ENCODE measurements at regions not wholly inside any gene's neighbourhood (a gene's known extent, or its start where the extent isn't known, plus 50 kb on each side); places are given as distances from the start of the nearest gene placed in this dataset.

DNA sequence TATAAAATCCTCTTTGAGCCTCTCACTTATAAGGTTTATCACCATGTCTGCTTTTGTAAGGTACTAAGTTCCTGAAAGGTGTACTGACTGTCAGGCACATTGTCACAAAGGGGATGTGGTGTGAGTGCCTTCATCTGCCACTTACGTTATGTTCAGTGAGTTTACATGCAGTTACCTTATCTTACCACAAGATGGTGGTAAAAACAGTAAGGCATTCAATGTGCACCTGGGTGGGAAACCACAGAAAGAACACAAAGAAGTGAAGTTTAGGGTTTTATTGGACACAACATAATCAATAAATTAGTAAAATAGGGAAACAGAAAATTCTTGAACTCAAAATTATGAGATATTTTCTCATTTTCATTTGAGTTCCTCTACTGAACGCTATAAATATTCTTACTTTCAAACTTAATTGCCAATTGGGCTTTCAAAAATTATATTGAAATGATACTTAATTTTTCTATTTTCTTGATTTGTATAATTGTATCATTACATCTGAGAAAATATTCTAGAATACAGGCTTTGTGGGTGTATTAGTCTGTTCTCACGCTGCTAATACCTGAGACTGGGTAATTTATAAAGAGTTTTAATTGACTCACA lies 650.8 kb downstream of the PCDH7 start:
- Histone ChIP-seq H3K9me3 (no peaks in the 10 kb centered on the region), H3K27me3 (no peaks in the 10 kb centered on the region), H3K36me3 (no peaks in the 10 kb centered on the region), H3K4me3 (no peak overlapping the region), H3K27ac (no peak overlapping the region), H3K4me1 (no peaks in the 10 kb centered on the region)
- TF ChIP-seq POLR2A (IDR thresholded peaks at IDR 0.05) = no peak
- TF ChIP-seq, protein P1, sequence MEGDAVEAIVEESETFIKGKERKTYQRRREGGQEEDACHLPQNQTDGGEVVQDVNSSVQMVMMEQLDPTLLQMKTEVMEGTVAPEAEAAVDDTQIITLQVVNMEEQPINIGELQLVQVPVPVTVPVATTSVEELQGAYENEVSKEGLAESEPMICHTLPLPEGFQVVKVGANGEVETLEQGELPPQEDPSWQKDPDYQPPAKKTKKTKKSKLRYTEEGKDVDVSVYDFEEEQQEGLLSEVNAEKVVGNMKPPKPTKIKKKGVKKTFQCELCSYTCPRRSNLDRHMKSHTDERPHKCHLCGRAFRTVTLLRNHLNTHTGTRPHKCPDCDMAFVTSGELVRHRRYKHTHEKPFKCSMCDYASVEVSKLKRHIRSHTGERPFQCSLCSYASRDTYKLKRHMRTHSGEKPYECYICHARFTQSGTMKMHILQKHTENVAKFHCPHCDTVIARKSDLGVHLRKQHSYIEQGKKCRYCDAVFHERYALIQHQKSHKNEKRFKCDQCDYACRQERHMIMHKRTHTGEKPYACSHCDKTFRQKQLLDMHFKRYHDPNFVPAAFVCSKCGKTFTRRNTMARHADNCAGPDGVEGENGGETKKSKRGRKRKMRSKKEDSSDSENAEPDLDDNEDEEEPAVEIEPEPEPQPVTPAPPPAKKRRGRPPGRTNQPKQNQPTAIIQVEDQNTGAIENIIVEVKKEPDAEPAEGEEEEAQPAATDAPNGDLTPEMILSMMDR (IDR thresholded peaks at IDR 0.05 in 4 of 5, conservative IDR thresholded peaks at IDR 0.05 in 1 of 5) = peak in 2 of 5 experiments; percentile 39 to 51
- in situ Hi-C loops (cut with MboI; ENCODE audit: low sequenced_read_pairs in 4 of 4) (no loop called here), intact Hi-C loops (cut with DNase I; ENCODE audit: low total_unique reads) (no loop called here)
- DNase-seq (no peak), ATAC-seq (no peak)

DNA sequence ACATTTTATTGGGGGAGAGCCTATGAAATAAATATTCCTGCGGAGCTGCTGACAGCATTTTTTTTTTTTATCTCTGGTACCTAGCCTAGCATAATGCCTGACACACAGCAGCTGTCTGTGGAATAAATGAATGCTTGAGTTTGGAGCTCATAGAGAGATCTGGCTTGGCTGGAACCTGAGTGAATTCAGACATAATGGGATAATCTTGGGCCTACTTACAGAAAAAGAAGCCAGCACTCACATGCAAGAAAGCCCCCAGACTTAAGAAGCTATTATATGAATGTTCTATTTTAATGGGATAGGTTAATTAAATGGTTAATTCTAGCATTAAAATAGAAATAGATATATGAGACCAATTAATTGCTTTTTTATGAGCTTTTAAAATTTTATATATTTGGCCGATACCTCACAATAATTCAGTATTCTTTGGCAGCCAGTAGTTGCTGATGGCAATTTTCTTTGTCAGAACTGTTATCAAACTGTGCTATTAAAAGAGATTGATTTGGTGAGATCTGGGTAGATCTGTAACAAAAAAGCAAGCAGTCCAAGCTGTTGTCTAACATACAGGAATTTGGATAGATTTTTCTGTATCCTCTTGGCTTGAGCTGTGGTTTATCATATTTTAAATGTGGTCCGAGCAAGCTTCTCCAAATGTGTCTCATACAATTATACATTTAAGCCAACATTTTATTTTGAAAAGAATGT lies 654.2 kb downstream of the PCDH7 start:
- TF ChIP-seq, protein P1 (IDR thresholded peaks at IDR 0.05 in 4 of 5, conservative IDR thresholded peaks at IDR 0.05 in 1 of 5) = no peak
- no peak for TF ChIP-seq POLR2A (IDR thresholded peaks at IDR 0.05)
- no peak overlapping the region for H3K4me3 ChIP-seq
- H3K27ac ChIP-seq = no peak overlapping the region
- ATAC-seq = no peak
- no peak for DNase-seq
- no peaks in the 10 kb centered on the region for H3K36me3 ChIP-seq
- intact Hi-C loops (cut with DNase I; ENCODE audit: low total_unique reads) (no loop called here), in situ Hi-C loops (cut with MboI; ENCODE audit: low sequenced_read_pairs in 4 of 4) (no loop called here)
- H3K9me3 ChIP-seq = no peaks in the 10 kb centered on the region
- no peaks in the 10 kb centered on the region for H3K4me1 ChIP-seq
- no peaks in the 10 kb centered on the region for H3K27me3 ChIP-seq

DNA sequence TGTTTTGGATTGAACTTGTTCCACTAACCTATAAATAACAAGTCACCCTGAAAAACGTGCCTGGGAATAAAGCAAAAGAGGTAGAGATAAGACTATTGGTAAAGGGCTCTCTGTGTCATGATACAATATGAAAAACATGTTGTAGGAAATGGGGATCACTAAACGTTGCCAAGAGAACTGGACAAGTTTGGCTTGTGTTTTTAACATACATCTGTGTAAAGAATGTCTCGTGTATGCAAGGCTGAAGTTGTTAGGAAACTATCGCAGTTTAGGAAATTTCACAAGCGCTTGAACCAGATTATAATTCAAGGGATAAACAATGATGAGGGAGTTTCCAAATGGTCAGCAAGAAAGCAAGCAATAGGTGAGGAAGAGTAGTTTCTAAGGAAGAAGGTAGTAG lies 655.8 kb downstream of the PCDH7 start:
- in situ Hi-C loops (cut with MboI; ENCODE audit: low sequenced_read_pairs in 4 of 4) (no loop called here), intact Hi-C loops (cut with DNase I; ENCODE audit: low total_unique reads) (no loop called here)
- no peaks in the 10 kb centered on the region for H3K27me3 ChIP-seq
- no peaks in the 10 kb centered on the region for H3K36me3 ChIP-seq
- DNase-seq (no peak), ATAC-seq (no peak)
- TF ChIP-seq POLR2A (IDR thresholded peaks at IDR 0.05) = no peak
- TF ChIP-seq, protein P1 (IDR thresholded peaks at IDR 0.05 in 4 of 5, conservative IDR thresholded peaks at IDR 0.05 in 1 of 5) = no peak
- H3K4me1 ChIP-seq = no peaks in the 10 kb centered on the region
- H3K4me3 ChIP-seq = no peak overlapping the region
- no peak overlapping the region for H3K27ac ChIP-seq
- H3K9me3 ChIP-seq = no peaks in the 10 kb centered on the region

DNA sequence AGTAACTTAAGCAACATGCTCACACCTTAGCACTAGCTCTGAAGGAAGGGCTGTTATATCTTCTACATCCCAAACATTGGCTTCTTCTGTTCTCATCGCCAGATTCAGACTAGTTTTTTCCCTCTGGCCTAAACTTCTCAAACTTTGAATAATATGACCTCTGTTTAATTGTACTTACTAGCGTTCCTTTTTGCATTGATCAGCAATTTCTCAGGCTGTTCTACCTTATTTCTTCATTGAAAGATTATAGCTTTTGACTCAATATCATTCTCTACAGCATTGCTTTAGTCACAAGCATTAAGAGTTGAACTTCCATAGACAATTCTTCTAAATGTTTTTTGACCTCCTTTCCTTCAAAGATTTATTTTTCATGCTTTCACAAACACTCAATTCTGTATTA lies 659.2 kb downstream of the PCDH7 start:
- H3K4me3 ChIP-seq = no peak overlapping the region
- in situ Hi-C loops (cut with MboI; ENCODE audit: low sequenced_read_pairs in 4 of 4) = no loop called here
- DNase-seq = no peak
- H3K36me3 ChIP-seq = no peaks in the 10 kb centered on the region
- H3K4me1 ChIP-seq = no peaks in the 10 kb centered on the region
- H3K27ac ChIP-seq = no peak overlapping the region
- H3K27me3 ChIP-seq = no peaks in the 10 kb centered on the region
- TF ChIP-seq, protein P1 (IDR thresholded peaks at IDR 0.05 in 4 of 5, conservative IDR thresholded peaks at IDR 0.05 in 1 of 5) = no peak
- no peak for TF ChIP-seq POLR2A (IDR thresholded peaks at IDR 0.05)
- ATAC-seq = no peak
- no peaks in the 10 kb centered on the region for H3K9me3 ChIP-seq
- intact Hi-C loops (cut with DNase I; ENCODE audit: low total_unique reads) = no loop called here
